ENCODE measurements at regions not wholly inside any gene's neighbourhood (a gene's known extent, or its start where the extent isn't known, plus 50 kb on each side); places are given as distances from the start of the nearest gene placed in this dataset.

DNA sequence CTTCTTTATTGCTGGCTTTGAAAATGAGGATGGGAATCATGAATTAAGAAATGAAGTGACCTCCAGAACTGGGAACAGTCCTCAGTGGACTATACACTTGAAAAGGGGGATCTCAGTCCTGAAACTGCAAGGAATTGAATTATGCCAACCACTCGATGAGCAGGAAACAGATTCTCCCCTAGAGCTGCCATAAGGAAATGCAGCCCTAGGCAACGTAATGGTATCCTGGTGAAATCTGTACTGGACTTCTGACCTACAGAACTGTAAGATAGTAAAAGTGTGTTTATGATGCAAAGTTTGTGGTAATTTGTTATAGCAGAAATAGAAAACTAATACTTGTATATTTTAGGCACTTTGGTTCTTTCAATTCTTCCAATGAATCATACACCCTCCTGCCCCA lies 236.4 kb upstream of the TAC1 start:
- no peak for DNase-seq (ENCODE audit: low read depth)
- TF ChIP-seq MYC (IDR thresholded peaks at IDR 0.05; ENCODE audit: low read depth, low read length) (no peak), POLR2A (IDR thresholded peaks at IDR 0.05; ENCODE audit: extremely low read depth, insufficient read length) (no peak)
- TF ChIP-seq, protein P1, sequence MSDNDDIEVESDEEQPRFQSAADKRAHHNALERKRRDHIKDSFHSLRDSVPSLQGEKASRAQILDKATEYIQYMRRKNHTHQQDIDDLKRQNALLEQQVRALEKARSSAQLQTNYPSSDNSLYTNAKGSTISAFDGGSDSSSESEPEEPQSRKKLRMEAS (IDR thresholded peaks at IDR 0.05; ENCODE audit: low read depth, low read length): no peak
- TF ChIP-seq, protein P2, sequence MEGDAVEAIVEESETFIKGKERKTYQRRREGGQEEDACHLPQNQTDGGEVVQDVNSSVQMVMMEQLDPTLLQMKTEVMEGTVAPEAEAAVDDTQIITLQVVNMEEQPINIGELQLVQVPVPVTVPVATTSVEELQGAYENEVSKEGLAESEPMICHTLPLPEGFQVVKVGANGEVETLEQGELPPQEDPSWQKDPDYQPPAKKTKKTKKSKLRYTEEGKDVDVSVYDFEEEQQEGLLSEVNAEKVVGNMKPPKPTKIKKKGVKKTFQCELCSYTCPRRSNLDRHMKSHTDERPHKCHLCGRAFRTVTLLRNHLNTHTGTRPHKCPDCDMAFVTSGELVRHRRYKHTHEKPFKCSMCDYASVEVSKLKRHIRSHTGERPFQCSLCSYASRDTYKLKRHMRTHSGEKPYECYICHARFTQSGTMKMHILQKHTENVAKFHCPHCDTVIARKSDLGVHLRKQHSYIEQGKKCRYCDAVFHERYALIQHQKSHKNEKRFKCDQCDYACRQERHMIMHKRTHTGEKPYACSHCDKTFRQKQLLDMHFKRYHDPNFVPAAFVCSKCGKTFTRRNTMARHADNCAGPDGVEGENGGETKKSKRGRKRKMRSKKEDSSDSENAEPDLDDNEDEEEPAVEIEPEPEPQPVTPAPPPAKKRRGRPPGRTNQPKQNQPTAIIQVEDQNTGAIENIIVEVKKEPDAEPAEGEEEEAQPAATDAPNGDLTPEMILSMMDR (IDR thresholded peaks at IDR 0.05; ENCODE audit: low read depth, low read length): no peak

DNA sequence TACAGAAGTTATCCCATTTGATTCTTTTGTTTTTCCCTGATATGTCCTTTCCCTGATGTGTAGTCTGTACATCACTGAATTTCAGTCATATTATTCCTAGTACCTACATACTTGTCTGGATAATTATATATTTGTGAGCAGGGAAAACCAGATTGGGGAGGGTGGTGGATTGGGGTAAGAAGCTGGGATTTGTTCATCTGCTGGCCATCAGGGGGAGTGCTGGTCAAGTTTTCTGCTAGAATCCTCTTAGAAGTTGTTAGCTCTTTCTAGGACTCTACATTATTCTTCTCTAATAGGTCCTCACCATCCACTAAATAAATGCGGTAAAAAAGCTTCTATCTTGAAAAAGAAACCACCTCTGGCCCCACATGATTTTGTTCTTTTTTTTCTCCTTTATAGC lies 232.7 kb upstream of the TAC1 start:
- no peak overlapping the region for H3K4me3 ChIP-seq (ENCODE audit: low read depth, low read length)
- TF ChIP-seq MYC (IDR thresholded peaks at IDR 0.05; ENCODE audit: low read depth, low read length): no peak
- TF ChIP-seq, protein P2 (IDR thresholded peaks at IDR 0.05; ENCODE audit: low read depth, low read length): peak; percentile 72
- peak; percentile 56 for DNase-seq (ENCODE audit: low read depth)

More for the DNA sequence above, 236.4 kb upstream of the TAC1 start:
- no peak overlapping the region for H3K4me3 ChIP-seq (ENCODE audit: low read depth, low read length)

DNA sequence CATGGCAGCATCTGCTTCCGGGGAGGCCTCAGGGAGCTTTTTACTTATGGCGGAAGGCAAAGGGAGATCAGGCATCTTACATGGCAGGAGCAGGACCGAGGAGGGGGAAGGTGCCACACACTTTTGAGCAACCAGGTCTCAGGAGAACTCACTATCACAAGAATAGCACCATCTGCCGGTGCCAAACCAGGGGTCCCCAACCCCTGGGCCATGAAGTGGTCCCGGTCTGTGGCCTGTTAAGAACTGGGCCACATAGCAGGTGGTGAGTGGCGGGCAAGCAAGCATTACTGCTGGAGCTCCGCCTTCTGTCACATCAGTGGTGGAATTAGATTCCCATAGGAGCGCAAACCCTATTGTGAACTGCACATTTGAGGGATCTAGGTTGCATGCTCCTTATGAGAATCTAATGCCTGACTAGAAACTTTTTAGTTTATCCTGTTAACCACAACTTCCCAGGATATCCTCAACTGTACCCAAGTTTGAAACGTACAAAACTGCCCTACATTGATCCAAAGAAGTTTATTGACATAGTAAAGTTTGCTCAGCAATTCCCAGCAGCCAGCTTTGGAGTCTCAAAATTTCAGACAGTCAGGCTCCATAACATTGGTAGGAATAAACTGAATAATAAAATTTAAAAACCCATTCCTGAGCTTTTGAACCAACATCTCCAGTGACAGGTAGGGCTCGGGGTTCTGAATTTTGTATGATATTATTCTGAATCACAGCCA lies 228.4 kb upstream of the TAC1 start:
- TF ChIP-seq, protein P1 (IDR thresholded peaks at IDR 0.05; ENCODE audit: low read depth, low read length): no peak
- no peak for TF ChIP-seq MYC (IDR thresholded peaks at IDR 0.05; ENCODE audit: low read depth, low read length)
- no peak for TF ChIP-seq POLR2A (IDR thresholded peaks at IDR 0.05; ENCODE audit: extremely low read depth, insufficient read length)
- TF ChIP-seq, protein P2 (IDR thresholded peaks at IDR 0.05; ENCODE audit: low read depth, low read length): no peak
- no peak overlapping the region for H3K4me3 ChIP-seq (ENCODE audit: low read depth, low read length)
- DNase-seq (ENCODE audit: low read depth): no peak

DNA sequence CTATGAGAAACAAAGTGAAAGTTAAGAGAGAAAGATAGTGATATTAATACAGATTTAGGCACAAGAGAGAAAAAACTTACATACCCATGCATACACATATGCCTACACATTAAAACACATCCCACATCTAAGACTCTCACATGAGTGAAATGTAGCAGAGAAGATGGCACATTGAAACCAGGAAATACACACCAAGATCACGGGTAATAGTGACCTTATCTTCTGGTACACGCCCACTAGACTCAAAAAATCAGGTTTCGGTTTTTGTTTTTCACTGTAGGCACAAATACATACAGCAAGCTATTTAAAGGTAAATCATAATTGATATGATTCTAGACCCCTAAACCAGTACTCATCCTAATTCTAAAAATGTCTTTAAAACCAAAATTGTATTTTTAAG lies 225.2 kb upstream of the TAC1 start:
- no peak overlapping the region for H3K4me3 ChIP-seq (ENCODE audit: low read depth, low read length)
- DNase-seq (ENCODE audit: low read depth): no peak
- TF ChIP-seq, protein P2 (IDR thresholded peaks at IDR 0.05; ENCODE audit: low read depth, low read length): no peak
- no peak for TF ChIP-seq POLR2A (IDR thresholded peaks at IDR 0.05; ENCODE audit: extremely low read depth, insufficient read length)
- TF ChIP-seq MYC (IDR thresholded peaks at IDR 0.05; ENCODE audit: low read depth, low read length): no peak
- TF ChIP-seq, protein P1 (IDR thresholded peaks at IDR 0.05; ENCODE audit: low read depth, low read length): no peak

DNA sequence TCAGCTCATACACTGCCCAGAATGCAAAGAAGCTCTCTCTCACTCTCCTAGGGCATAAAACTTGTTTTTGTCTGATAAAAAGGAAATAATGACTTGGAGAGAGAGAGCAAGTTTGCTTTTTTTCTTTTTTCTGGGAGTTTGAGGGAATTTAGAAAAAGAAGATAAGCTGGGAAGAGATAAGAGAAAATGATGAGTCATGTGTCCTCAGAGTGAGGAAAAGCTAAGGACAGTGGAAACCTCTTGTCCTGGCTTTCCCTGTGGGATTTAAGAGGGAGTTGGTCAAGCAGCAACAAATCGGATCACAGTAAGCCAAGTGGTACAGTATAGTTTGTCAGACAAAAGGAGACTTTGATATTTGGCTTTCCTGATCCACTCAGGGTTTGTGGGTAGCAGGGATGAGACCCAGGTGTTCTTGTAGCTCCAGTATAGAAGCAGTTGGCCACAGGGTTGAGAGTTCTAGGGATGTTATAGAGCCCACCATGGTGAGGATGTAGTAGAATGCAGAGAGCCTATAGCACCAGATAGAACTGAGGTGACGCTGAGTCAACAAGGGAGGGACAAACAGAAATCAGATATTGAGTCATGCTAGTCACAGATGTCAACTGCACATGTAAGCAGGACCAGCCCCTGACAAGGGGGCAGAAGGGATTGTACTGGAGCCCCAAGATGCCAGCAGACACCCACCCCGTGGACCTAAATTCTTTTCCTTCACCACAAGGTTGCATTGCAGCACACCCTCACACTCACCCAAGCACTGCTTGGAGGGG lies 219.3 kb upstream of the TAC1 start:
- TF ChIP-seq, protein P2 (IDR thresholded peaks at IDR 0.05; ENCODE audit: low read depth, low read length): no peak
- TF ChIP-seq, protein P1 (IDR thresholded peaks at IDR 0.05; ENCODE audit: low read depth, low read length): no peak
- TF ChIP-seq POLR2A (IDR thresholded peaks at IDR 0.05; ENCODE audit: extremely low read depth, insufficient read length) (no peak), MYC (IDR thresholded peaks at IDR 0.05; ENCODE audit: low read depth, low read length) (no peak)
- H3K4me3 ChIP-seq (ENCODE audit: low read depth, low read length): no peak overlapping the region
- no peak for DNase-seq (ENCODE audit: low read depth)

All from NB4 (cell line).